PFSK-1 (cell line): ENCODE measurements at regions not wholly inside any gene's neighbourhood (a gene's known extent, or its start where the extent isn't known, plus 50 kb on each side); places are given as distances from the start of the nearest gene placed in this dataset.

Experiments
- FOXP2 ChIP-seq: optimal IDR thresholded peaks from 2 replicates; pipeline ENCODE3; 2011; ENCODE audit warnings: borderline replicate concordance, control low read depth, inconsistent platforms; ENCODE audit not compliant: insufficient read depth; ENCODE audit errors: extremely low read length, extremely low read depth
- POLR2AphosphoS5 ChIP-seq: IDR thresholded peaks from 2 replicates; pipeline ENCODE4 v1.6.1; 2012; ENCODE audit warnings: low read depth, mild to moderate bottlenecking, control low read depth, low read length, moderate library complexity
- SIN3A ChIP-seq: IDR thresholded peaks from 2 replicates; pipeline ENCODE4 v1.6.1; 2012; ENCODE audit warnings: mild to moderate bottlenecking, low read length, moderate library complexity, borderline replicate concordance; ENCODE audit not compliant: insufficient read depth
- TAF1 ChIP-seq: IDR thresholded peaks from 2 replicates; pipeline ENCODE4 v1.6.1; 2012; ENCODE audit warnings: low read length, control low read depth, borderline replicate concordance; ENCODE audit not compliant: insufficient read depth

DNA sequence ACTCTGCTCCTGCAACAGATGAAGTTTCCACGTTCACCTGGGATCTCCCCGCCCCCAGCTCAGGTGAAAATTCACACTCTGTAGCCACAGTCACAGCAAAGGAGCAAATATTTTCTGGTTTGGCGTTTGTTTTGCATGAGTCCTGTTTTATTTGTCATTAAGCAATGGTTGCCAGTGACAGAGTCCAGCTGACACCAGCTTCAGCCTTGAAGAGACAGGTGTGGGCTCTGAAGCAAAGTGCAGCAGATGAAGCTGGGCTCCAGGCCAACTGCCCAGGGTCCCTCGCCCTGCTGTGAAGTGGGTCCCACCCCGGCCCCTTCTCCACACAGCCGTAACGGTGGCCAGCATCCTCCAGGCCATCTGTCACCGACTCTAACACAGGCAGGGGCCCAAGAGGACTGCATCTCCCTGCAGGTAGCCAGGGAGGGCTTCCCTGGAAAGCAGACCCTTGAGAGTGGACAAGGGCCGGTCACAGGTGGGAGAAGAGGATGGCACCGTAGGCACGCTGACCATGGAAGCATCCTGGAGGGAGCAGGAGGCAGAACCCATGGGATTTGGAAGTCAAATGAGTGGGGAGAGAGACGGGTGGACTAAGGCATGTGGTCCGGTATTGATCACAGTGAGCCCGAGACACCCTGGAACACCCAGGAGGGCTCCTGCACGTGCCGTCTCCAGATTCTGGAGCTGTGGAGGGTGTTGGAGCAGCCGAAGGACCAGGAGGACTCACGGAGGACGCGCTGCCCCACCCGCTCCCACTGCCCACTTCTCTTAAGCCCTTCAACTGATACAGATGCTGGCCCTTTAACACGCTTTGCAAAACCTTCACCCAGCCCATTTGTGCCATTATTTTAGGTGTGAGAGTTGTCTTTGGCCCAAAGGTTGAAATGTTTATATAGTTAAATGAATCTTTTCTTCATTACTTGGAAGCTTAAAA is 294.5 kb downstream of the BRD1 start:
- TF ChIP-seq POLR2AphosphoS5 (no peak), SIN3A (no peak), TAF1 (no peak), FOXP2 (no peak)
